Esophagus (tissue), 2 donors: ENCODE measurements at regions not wholly inside any gene's neighbourhood (a gene's known extent, or its start where the extent isn't known, plus 50 kb on each side); places are given as distances from the start of the nearest gene placed in this dataset.

Experiments
- H3K27ac ChIP-seq, 2 donors: one replicate each; pipeline ENCODE4 v1.5.1; 2013; ENCODE audit warnings: low read depth in 2 of 2, mild to moderate bottlenecking in 2 of 2, inconsistent platforms in 1 of 2, low read length in 1 of 2, moderate library complexity in 1 of 2
- H3K27me3 ChIP-seq, 2 donors: one replicate each; pipeline ENCODE4 v1.6.1; 2013; ENCODE audit warnings: low read length in 2 of 2, control low read depth in 1 of 2, mild to moderate bottlenecking in 1 of 2; ENCODE audit not compliant: insufficient read depth in 2 of 2, control insufficient read depth in 1 of 2
- H3K36me3 ChIP-seq, 2 donors: one replicate each; pipeline ENCODE4 v1.6.1; 2013; ENCODE audit warnings: low read length in 1 of 2; ENCODE audit not compliant: control insufficient read depth in 2 of 2, insufficient read depth in 2 of 2
- H3K4me1 ChIP-seq, 2 donors: one replicate each; pipeline ENCODE4 v1.6.1; 2013; ENCODE audit warnings: low read length in 1 of 2; ENCODE audit not compliant: control insufficient read depth in 2 of 2, insufficient read depth in 2 of 2
- H3K4me3 ChIP-seq, 2 donors: one replicate each; pipeline ENCODE4 v1.5.1; 2013; ENCODE audit warnings: low read length in 2 of 2, mild to moderate bottlenecking in 2 of 2, low read depth in 1 of 2, moderate library complexity in 1 of 2
- H3K9me3 ChIP-seq, 2 donors: one replicate each; pipeline ENCODE4 v1.6.1; 2013; ENCODE audit warnings: mild to moderate bottlenecking in 2 of 2, low read depth in 1 of 2, low read length in 1 of 2, moderate library complexity in 1 of 2; ENCODE audit not compliant: control insufficient read depth in 2 of 2, insufficient read depth in 1 of 2
- WGBS, 2 donors: extraction: QIAGEN DNeasy Blood & Tissue Kit; methylation state at CpG; one replicate each; pipeline ENCODE4 v1.1.7; 2013; 5-methylcytosine and 5-hydroxymethylcytosine counted together
- donor health status: healthy with polysubstance abuse.
- donor health status: Bipolar disorder and iron deficiency.

- Histone ChIP-seq H3K27ac (no peak overlapping the region), H3K27me3 (no peaks in the 10 kb centered on the region), H3K4me1 (no peaks in the 10 kb centered on the region)
Measured at GRCh38 chr2:102091121-102091520, 51.4 kb upstream of the IL1R1 start.

GRCh38 chr2:102091908-102092307 is 50.6 kb upstream of the IL1R1 start:
- WGBS, 2 donors, result 96 to 98% methylated on average over 1 of the region's 1 CpG
- no peak overlapping the region for H3K4me3 ChIP-seq
- no peaks in the 10 kb centered on the region for H3K4me1 ChIP-seq

More at GRCh38 chr2:102091121-102091520, 51.4 kb upstream of the IL1R1 start:
- Histone ChIP-seq H3K4me3 (no peak overlapping the region), H3K9me3 (no peaks in the 10 kb centered on the region), H3K36me3 (no peaks in the 10 kb centered on the region)

GRCh38 chr2:102092535-102092934 is 50.0 kb upstream of the IL1R1 start:
- Histone ChIP-seq H3K27me3 (no peaks in the 10 kb centered on the region), H3K4me3 (no peak overlapping the region), H3K36me3 (no peaks in the 10 kb centered on the region), H3K27ac (no peak overlapping the region), H3K9me3 (no peaks in the 10 kb centered on the region), H3K4me1 (no peaks in the 10 kb centered on the region)
- WGBS, 2 donors, result 79 to 90% methylated on average over 7 of the region's 7 CpGs

More at GRCh38 chr2:102091908-102092307, 50.6 kb upstream of the IL1R1 start:
- Histone ChIP-seq H3K27ac (no peak overlapping the region), H3K27me3 (no peaks in the 10 kb centered on the region), H3K36me3 (no peaks in the 10 kb centered on the region), H3K9me3 (no peaks in the 10 kb centered on the region)
